DND-41 (cell line): ENCODE measurements at regions not wholly inside any gene's neighbourhood (a gene's known extent, or its start where the extent isn't known, plus 50 kb on each side); places are given as distances from the start of the nearest gene placed in this dataset.

Experiments used
- ATAC-seq: fragments of 200-7000 bp; cut with Tn5 transposase; 3 replicates; pipeline ENCODE4 v1.9.1; 2021; ENCODE audit warnings: low read depth; ENCODE audit not compliant: insufficient read depth
- DNase-seq: peaks from one replicate; pipeline ENCODE4 v3.0.0-alpha.2; 2020
- H2AFZ ChIP-seq: 2 replicates; pipeline ENCODE4 v1.6.0; 2012; ENCODE audit warnings: low read depth, low read length
- H3K27ac ChIP-seq: 2 replicates; pipeline ENCODE4 v1.5.1; 2012; ENCODE audit warnings: low read length, inconsistent platforms
- H3K27me3 ChIP-seq: fragments of 200-600 bp; sonication (generic); 2 replicates; pipeline ENCODE4 v1.6.0; 2012; ENCODE audit warnings: low read length, mild to moderate bottlenecking, inconsistent platforms; ENCODE audit not compliant: insufficient read depth, poor library complexity
- H3K36me3 ChIP-seq: 2 replicates; pipeline ENCODE4 v1.5.1; 2012; ENCODE audit warnings: low read length, inconsistent platforms; ENCODE audit not compliant: insufficient read depth
- H3K4me1 ChIP-seq: 2 replicates; pipeline ENCODE4 v1.5.1; 2012; ENCODE audit warnings: mild to moderate bottlenecking, low read length; ENCODE audit not compliant: insufficient read depth
- H3K4me2 ChIP-seq: 2 replicates; pipeline ENCODE4 v1.6.0; 2012; ENCODE audit warnings: mild to moderate bottlenecking, moderate library complexity, low read length, inconsistent platforms; ENCODE audit not compliant: insufficient read depth
- H3K4me3 ChIP-seq, 2 experiments: fragments of 200-600 bp in 1 of 2; shearing (Covaris generic) in 1 of 2; 2 replicates each; pipeline ENCODE4 v1.5.1; 2012 to 2016; ENCODE audit warnings: inconsistent platforms in 2 of 2, low read length in 2 of 2, mild to moderate bottlenecking in 2 of 2, low read depth in 1 of 2, moderate library complexity in 1 of 2
- H3K79me2 ChIP-seq: 2 replicates; pipeline ENCODE4 v1.6.0; 2012; ENCODE audit warnings: low read length, inconsistent platforms; ENCODE audit not compliant: insufficient read depth
- H3K9ac ChIP-seq: 2 replicates; pipeline ENCODE4 v1.6.0; 2012; ENCODE audit warnings: low read depth, mild to moderate bottlenecking, inconsistent platforms, low read length, moderate library complexity
- H3K9me3 ChIP-seq: 2 replicates; pipeline ENCODE4 v1.5.1; 2012; ENCODE audit warnings: low read length, moderate library complexity, mild to moderate bottlenecking, inconsistent platforms; ENCODE audit not compliant: insufficient read depth, severe bottlenecking
- H4K20me1 ChIP-seq: 2 replicates; pipeline ENCODE4 v1.6.0; 2012; ENCODE audit warnings: low read length; ENCODE audit not compliant: insufficient read depth
- EZH2 ChIP-seq: IDR thresholded peaks from 3 replicates; pipeline ENCODE4 v1.6.1; 2012; ENCODE audit warnings: borderline replicate concordance, low read depth, mild to moderate bottlenecking, moderate library complexity, low read length, inconsistent platforms; ENCODE audit not compliant: severe bottlenecking
- TF ChIP-seq, protein P1 (sequence below): IDR thresholded peaks from 2 replicates; pipeline ENCODE4 v1.5.1; 2012; ENCODE audit warnings: borderline replicate concordance, low read length, moderate library complexity, mild to moderate bottlenecking; ENCODE audit not compliant: poor library complexity, severe bottlenecking; ENCODE audit errors: extremely low read depth

DNA sequence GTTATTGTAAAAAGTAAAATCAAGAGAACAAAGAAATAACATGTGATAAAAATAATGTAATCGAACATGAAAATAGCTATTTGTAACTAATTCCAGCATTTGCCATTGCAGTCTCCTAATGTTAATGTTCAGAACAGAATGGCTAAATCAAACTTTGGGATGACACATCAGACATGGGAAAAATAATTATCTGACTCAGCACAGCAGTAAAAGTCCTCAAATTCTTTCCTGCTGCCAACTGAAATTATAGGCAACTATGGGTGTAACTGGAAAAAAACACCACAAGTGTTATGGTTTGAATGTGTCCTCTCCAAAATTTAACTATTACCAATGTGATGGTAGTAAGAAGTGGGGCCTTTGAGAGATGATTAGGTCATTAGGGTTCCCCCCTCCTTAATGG is 446.7 kb downstream of the C3orf38 start:
- Histone ChIP-seq H3K4me2 (no peak overlapping the region), H3K79me2 (no peaks in the 10 kb centered on the region), H3K9ac (no peak overlapping the region), H3K27ac (no peak overlapping the region), H3K4me3 (no peak overlapping the region), H3K27me3 (no peaks in the 10 kb centered on the region), H4K20me1 (no peaks in the 10 kb centered on the region), H2AFZ (no peak overlapping the region), H3K36me3 (no peaks in the 10 kb centered on the region), H3K9me3 (no peaks in the 10 kb centered on the region), H3K4me1 (no peaks in the 10 kb centered on the region)
- ATAC-seq (no peak), DNase-seq (no peak)
- TF ChIP-seq EZH2: no peak
- TF ChIP-seq, protein P1, sequence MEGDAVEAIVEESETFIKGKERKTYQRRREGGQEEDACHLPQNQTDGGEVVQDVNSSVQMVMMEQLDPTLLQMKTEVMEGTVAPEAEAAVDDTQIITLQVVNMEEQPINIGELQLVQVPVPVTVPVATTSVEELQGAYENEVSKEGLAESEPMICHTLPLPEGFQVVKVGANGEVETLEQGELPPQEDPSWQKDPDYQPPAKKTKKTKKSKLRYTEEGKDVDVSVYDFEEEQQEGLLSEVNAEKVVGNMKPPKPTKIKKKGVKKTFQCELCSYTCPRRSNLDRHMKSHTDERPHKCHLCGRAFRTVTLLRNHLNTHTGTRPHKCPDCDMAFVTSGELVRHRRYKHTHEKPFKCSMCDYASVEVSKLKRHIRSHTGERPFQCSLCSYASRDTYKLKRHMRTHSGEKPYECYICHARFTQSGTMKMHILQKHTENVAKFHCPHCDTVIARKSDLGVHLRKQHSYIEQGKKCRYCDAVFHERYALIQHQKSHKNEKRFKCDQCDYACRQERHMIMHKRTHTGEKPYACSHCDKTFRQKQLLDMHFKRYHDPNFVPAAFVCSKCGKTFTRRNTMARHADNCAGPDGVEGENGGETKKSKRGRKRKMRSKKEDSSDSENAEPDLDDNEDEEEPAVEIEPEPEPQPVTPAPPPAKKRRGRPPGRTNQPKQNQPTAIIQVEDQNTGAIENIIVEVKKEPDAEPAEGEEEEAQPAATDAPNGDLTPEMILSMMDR: no peak

DNA sequence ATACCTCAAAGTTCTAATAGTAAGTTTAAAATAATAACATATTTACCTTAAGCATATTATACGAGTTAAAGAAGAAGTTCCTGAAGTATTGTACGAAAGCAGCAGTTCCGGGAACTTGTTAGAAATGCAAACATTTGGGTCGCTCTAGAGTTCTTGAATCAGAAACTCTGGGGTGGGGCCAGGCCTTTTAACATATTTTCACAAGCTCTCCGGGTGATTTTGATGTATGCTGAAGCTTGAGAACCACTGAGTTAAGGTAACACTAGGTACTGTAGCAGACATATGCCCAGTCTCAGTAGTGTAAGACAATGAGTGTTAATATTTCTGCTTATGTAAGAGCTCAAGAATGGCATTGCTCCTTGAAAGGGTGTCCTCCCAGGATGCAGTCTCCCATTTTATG is 461.1 kb downstream of the C3orf38 start:
- Histone ChIP-seq H3K27me3 (no peaks in the 10 kb centered on the region), H3K4me1 (no peaks in the 10 kb centered on the region), H3K79me2 (no peaks in the 10 kb centered on the region), H3K9me3 (no peaks in the 10 kb centered on the region), H3K9ac (no peak overlapping the region), H3K4me2 (no peak overlapping the region), H4K20me1 (no peaks in the 10 kb centered on the region), H2AFZ (no peak overlapping the region), H3K36me3 (no peaks in the 10 kb centered on the region), H3K4me3 (no peak overlapping the region), H3K27ac (no peak overlapping the region)
- ATAC-seq: no peak
- no peak for TF ChIP-seq EZH2
- TF ChIP-seq, protein P1: no peak
- no peak for DNase-seq

DNA sequence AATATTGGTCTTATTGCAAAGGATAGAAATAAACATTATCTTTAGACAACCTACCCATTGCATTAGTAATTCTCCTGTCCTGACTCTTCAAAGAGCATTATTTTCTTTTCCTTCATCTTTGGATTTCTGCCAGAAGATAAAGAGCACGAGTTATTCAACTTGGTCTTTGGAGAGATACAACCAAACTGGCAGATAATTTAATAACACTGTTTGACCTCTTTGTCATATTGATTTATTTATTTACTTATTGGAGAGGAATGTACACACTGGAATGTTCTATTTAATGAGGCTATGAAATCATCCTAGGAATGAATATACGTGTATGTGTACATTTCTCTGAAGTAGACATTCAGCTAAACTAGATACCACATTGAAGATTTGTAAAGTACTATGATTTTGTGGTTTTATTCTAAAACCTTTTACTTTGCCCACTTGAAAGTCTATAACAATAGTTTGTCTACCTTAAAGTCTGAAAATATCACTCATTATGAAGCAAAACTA is 462.1 kb downstream of the C3orf38 start:
- ATAC-seq (no peak), DNase-seq (no peak)
- no peak overlapping the region for H3K4me3 ChIP-seq

More for the DNA sequence above, 462.1 kb downstream of the C3orf38 start:
- no peaks in the 10 kb centered on the region for H3K27me3 ChIP-seq
- no peak overlapping the region for H3K9ac ChIP-seq
- no peaks in the 10 kb centered on the region for H3K79me2 ChIP-seq
- H3K4me2 ChIP-seq: no peak overlapping the region
- TF ChIP-seq EZH2: no peak
- TF ChIP-seq, protein P1: no peak
- H3K9me3 ChIP-seq: no peaks in the 10 kb centered on the region
- no peaks in the 10 kb centered on the region for H3K4me1 ChIP-seq
- no peak overlapping the region for H2AFZ ChIP-seq
- no peak overlapping the region for H3K27ac ChIP-seq
- H3K36me3 ChIP-seq: no peaks in the 10 kb centered on the region
- H4K20me1 ChIP-seq: no peaks in the 10 kb centered on the region
